DMS 273 treated with DMSO at 0.1 percent for 48 hours (cell line): ENCODE measurements at regions not wholly inside any gene's neighbourhood (a gene's known extent, or its start where the extent isn't known, plus 50 kb on each side); places are given as distances from the start of the nearest gene placed in this dataset.

Source experiments
- DNase-seq: peaks from one replicate; lab custom pipeline; 2025; lab: John Stamatoyannopoulos, UW

DNA sequence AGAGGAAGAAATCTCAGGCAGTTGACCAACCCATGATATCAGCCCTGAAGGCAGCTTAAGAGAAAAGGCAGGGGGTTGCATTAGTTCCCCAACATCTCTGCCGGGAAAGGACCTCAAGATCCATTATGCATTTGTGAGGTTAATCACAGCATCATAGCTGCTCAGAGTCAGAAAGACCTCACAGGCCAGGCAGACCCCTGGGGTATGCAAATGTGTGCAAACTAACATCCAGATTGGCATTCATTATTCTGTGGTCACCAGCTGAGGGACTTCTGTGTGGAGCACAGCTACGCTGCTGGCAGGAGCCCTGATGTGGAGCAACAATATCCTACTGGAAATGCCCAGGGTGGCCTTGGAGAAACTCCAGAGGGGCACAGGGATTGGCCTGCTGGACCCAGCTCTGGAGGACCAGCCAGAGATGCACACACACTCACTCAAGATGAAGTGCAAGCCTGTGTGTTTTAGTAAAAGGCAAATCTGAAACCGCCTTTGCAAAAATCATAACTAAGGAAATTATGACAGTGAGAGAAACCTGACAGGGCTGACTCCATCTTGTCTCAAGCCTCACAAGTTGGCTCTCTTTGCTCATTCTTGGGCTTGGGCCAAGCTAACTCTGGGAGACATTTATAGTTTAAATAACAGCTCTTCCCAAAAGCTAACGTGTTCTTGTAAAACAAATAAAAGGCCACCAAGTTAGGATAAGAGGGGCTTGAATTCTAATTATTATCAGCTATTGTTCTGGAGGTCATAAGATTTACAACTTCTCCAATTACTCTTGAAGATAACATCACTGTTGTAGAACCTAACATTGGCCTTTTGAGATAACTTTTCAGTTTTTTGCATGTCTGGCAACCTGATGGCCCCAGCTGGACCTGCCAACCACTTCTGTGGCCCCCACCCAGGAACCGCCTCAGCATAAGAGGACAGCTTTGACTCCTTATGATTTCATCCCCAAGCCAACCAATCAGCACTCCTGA is 257.1 kb downstream of the UACA start:
- DNase-seq = no peak

DNA sequence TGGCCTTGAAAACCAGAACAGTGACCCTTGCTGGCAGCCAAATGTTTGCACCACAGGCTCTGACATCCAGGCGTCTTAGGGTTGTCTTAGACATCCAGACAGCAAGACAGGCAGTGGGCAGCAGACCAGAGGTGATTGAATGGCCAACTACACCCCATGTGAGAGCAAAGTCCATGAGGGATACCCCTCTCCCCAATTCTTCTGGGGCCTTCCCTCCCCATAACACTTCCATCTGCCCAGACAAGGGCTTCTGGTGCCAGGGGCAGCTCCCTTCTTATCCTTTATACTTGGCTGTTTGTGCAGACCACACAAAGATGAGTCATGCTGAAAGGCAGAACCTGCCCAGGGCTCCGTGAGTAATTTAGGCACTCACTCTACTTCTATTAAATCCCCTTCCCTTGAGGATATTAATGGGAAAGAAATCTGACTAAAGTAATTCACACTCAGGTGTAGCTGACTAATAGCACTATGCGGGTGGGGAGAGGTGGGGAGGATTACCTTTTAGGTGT is 257.9 kb downstream of the UACA start:
- DNase-seq = no peak

DNA sequence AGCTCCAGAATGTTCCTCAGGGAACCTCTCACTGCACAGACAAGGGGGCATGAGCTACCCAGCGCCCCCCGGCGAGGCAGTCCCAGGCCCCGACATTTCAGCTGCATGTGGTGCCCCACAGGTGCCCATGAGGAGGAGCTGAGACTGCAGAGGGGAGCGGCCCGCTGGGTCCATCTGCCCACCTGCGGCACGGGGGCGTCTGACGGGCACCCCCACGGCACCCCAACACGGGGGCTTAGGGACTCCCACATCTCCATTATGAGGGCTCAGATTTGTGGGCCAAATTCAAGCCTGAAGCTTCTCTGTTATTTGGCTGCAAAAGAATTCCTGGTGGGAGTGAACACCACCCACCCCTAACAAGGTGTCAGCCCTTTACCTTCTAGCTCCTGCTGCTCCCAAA is 258.4 kb downstream of the UACA start:
- no peak for DNase-seq

DNA sequence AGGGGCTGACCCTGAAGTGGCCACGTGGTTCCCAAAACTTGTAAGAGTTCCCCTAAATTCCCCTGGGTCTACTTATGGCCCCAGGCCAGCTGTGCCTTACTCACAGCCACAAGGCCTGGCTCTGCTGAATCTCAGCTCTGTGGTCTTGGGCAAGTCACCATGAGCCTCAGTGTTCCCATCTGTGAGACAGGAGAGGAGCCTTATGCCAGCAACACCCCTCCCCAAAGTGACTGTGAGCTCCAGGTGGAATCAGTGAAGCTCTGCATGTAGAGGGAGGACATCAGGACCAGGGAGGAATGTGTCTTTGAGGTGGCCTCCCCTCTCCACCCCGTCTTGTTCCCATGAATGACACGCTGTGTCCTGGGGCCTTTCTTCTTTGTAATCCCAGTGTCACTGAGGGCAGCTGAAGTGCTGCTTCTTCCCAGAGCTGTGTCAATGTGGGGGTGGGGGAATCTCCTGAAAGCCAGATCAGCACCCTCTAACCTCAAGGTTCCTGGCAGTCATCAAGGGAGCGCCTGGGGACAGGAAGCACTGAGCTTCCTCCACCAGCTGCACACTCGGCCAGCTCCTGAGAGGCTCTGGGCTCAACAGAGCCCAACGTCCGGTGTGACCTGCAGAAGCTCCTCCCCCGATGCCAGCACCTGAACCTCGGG is 258.9 kb downstream of the UACA start:
- DNase-seq = no peak

DNA sequence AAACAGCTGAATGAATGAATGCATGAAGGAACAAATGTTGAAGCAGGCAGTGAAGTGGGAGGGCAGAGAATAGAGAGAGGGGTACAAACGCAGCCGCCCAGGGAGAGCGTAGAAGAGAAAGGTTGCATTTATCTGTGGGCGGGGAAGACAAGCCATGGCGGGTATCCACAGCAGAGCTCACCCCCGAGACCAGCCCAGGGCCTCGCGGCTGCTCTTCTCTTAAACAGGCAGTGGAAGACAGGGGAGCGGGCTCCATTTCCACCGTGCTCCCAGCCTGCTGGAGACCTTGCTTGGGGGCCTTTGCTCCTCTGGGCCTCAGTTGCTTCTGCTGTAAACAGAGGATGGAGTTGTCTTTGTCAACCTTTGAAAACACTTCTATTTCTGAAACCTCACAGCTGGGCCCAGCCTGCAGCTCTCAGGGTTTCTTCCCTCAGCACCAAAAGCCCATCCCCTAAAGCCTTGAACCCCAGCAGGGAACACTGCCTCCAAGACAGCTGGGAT is 259.5 kb downstream of the UACA start:
- DNase-seq = no peak

DNA sequence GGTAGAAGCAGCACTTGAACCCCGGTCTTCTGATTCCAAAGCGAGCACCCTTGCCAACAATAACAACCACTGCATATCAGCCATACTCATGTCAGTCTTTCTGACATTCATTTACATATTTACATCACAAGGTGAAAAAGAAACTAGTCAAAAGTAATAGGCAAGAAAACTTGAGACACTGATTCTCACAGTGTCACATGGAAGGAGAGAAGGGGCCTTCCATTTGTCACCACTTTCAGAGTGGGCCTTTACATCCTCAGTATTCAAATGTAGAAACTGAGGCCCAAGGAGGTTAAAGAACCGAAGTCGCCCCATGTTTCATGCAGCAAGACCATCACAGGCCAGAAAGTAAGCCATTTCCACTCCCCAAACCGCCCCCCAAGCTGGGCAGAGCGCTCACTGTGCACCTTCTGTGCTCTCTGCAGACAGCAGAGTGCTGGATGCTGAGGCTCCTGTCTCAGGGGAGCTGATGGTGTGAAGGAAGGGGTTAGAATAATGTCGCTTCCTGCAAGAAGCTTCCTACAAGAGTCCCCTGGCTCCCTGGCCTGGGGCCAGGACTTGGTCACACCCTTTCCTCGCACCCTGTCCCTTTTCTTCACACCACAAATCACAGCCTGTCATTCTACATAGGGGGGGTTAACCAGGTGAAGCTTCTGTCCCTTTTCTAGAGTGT is 260.1 kb downstream of the UACA start:
- no peak for DNase-seq

DNA sequence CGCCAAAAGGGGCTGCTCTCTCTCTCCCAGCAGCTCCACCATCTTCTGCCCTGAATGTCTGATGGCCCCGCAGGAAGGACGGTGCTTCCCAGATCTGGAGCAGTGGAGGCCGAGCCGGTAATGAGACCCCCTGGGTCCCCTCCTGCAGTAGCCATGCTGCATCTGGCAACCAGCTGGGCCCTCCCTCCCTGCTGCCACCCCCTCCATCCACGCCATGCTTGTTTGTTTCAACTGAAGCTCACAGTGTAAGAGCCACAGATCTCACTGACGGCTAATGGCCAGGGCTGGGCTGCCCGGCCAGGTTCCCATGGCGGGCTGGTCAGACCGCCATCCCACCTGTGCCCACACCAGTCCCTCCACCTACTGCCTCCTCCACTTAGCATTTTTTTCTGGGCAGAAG is 260.8 kb downstream of the UACA start:
- no peak for DNase-seq

DNA sequence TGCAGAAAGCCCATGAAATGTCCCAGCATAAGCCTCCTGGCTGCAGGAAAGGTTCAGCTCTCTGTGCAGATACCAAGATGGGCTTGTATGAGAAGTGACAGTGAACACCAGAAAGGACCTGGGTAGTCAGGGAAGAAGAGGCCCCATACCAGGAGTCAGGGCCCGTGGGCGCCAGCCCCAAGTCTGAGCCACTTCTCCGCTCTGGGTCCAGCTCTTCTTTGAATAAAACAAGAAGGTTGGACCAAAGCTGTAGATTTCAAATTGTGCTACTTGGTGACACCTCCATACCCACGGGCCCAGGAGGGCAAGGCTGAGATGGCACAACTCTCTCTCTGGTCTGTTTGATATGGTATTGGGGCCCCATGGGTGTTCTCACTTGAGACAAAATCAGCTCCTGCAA is 261.5 kb downstream of the UACA start:
- no peak for DNase-seq

DNA sequence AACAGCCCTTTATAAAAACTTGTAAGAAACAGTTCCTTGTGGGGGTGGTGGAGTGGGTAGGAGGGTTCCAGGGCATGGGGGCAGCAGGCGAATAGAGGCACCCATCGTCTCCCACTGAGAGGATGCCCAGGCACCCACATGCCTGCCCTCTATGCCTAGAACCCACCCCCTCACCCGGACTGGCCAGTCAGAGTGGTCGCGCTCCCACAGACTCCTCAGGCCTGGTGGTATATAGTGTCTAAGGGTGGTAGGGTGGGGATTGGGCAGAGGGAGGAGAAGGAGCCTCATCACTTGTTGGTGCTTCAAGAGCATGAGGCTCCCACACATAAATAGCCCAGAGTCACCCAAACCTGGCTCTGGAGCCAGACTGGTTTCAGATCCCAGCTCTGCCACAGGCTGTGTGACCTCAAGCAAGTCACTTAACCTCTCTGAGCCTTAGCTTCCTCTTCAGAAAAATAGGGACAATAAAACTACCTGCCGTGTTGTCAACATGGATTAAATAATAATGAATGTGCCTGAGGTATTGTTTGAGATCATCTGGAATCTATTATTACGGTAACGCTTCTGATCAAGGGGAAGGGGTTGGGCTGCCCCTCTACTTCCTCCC is 262.1 kb downstream of the UACA start:
- no peak for DNase-seq

DNA sequence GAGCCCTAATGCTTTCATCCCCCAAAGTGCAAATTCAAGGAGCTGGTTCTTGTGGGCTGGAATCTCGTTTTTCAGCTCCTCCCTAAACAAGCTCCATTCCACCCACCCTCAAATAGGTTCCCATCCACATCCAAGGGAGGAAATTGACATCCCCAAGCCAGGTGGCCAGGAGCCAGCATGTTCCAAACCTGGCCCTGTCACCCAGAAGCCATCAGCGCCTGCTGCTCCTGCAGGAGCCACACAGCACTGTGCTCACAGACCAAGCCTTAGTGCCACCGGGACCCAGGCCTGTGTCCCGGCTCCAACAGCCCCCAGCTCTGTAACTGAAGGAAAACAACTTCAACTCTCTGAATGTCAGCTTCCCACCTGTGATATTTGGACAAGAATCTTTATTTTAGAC is 263.6 kb downstream of the UACA start:
- no peak for DNase-seq

DNA sequence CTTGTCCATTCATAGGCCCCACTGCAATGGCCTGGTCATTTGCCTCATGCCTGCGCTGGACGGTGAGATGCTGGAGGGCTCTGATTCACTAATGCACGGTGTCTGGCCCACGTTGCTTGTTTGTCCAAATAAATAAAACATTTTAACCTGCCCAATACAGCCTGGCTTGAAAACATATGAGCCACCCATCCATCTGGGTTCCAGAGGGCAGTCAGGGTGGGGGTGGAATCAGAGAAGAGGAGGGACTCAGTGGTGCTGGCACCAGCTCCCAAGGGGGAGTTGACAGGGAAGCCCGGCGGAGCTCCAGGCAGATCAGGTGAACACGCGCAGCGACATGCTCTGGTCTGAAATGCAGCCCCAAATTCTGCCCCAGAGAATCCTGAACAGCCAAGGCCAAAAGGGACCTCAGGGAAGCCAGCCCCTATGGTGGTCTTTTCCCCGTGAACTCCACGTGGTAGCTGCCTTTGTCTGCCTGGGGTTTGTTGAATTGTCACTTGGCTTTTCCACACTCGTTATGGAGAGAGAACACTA is 265.2 kb downstream of the UACA start:
- DNase-seq = no peak

DNA sequence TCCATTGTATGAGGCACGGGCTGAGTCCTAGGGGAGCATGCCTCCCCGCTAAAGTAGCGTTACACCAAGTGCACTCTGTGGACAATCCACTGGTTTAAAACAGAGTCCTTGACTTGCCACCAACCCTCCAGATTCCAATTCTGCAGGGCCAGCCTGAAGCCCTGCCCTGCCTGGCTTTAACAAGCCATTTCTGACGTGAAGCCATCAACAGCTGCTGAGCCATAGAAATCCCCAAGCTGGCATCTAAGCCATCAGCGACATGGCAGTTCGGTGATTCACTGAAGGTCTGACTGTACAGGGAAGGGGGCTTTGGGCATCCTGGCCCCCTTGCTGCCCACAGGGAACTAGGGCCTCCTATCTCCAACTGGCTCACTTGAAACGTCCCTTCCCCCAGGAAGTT is 265.7 kb downstream of the UACA start:
- DNase-seq = no peak

DNA sequence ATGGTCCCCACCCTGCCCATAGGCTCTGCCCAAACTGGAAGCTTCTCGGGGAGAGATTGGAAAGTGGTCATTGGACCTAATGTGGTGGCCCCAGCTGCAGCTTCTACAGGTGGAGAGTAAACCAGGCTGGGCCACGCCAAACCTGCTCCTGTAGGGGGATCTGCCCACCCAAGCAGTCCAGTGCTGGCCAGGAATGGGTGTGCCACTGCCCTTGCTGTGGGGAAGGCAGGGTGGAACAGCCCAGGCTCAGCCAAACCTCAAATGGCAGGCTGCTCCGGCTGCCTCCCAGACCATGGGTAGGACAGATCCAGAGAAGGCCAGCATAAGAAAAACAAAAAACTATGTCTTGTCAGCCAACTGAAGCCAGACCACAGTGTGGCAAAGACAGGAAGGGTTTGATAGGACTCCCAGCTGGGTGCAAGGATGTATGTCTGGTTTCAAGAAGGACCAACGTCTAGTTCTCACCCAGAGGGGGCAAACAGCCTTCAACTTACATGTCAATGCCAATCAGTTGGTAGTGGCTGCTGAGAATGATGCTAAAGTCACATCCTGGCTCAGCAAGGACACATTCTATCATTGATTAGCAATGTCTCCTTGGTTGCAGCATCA is 267.3 kb downstream of the UACA start:
- DNase-seq = no peak

DNA sequence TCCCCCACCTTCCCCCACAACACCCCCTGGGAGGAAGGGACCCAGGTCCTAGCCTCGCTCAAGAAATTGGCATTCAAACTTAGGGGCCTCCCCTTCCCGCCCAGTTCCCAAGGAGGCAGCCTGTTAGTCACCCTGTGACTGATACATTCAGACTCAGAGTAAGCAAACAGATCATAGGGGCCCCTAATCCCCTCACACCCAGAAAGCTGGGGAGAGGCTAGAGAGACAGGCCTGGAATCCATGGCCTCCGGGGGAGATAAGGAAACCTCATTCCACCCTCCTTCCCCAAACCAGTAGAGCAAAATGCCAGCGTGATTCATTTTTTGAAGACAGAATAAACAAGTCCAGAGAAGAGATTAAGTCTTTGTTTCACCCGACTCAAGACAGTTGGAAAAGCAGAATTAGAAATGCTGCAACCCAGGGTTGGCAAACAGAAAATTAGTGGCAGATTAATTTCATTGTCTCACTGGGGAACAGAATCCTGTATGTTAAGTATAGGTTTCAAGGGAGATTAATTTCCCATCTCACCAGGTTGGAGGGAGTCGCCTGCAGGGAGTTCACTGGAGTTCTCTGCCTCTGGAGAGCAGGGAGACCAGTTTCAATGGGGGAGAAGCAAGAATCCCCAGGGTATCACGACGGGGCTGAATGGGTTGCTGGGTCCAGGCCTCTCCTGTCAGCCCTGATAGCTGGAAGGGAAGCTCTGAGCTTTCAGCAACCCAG is 268.3 kb downstream of the UACA start:
- DNase-seq = no peak

DNA sequence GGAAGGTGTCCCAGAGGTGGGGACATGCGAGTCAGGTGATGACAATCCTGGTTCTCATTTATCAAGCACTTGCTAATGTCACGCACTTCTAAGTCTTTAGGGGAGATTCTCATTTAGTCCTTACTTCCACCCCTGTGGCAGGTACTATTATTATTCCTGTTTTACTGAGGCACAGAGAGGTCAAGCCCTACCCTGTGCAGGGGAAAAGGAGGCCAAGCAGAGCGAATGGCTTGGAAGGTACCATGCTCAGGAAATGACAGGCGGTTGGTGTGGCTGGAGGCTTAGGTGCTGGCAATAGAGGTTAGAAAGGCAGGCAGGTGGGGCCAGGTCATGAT is 268.9 kb downstream of the UACA start:
- DNase-seq = no peak

DNA sequence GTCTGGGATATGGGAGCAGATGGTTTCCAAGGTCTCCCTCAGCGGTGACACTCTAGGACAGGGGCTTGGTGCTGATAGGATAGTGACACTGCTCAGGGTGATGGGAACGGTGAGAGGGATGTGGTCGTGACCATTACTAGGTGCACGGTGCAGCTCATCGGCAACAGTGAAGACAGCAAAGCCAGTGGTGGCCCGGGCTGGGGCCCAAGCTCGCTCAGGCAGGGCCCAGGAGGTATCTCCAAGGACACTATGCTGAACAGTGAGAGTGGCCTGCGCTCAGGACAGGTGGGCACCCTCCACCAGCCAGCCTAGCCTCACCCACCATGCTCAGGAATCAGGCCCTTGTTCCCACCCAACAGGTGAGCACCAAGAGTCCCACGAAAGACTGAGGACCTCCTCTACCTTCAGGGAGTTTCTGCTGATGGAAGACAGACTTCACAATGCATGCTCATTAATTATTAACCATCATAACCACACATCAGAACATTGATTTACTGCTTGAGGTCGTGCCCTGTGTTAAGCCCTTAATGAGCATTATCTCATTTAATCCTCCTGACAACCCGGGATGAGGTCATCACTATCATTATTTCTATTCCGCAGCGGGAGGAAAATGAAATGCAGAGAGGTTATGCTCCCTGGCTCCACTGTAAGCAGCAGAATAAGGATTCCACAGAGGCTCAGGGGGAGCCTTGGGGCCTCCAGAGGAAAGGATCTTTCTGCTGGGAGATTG is 269.4 kb downstream of the UACA start:
- no peak for DNase-seq

DNA sequence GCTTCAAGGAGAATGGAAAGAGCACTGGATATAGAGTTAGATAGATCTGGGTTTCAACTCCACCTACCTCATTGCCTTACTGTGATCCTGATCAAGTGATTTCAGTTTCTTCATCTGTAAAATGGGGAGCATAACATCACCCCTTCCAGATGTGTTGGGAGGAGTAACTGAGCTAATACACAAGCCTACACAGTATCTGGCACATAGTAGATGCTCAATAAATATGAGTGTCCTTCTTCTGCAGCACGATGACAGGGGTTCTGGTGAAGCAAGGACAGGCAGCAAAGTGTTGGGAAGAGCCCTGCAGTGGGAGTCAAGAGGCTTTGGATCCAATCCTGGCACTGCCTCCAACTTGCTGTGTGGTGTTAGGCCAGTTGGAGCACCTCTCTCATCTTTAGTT is 270.0 kb downstream of the UACA start:
- no peak for DNase-seq

DNA sequence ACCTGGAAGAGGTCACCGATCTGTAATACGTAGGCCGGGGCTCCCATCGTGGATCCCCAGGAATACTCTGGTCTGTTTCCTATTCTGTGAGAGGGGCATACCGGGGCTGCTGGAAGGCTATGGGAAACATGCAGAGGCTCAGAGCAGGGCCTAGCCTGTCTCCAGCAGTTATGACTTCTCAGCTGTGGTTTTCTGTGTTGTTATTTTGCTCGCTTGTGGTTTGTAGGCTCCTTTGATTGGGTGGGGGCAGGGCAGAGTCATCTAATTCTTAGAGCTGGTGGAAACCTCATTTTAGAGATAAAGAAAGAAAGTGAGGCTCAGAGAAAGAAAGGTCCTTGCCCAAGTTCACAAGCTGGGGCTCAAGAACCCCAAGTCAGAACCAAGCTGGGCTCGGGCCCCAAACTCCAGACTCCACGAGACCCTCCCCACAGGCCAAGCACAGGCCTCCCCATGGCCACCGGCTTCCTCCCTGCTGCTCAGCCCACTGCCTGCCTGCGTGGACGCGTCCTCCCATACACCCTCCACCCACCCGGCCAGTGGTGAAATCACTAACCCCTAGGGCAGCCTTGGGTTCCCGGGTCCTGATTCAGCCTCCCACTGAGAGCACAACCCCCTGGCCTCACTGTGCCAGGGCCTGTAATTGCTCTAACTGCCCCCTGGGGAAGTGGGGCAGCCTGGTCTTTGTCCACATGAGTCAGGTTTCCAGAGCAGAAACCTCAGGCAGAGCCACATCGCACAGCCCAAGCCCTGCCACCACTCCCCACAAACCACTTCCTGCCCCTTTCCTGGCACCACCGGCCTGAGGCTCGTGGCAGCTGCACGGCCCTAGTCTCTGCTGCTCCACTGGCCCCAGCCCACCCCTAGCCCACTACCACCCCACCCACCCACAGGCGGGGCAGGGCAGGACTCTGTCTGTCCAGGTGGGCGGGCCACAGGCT is 270.8 kb downstream of the UACA start:
- DNase-seq = no peak

DNA sequence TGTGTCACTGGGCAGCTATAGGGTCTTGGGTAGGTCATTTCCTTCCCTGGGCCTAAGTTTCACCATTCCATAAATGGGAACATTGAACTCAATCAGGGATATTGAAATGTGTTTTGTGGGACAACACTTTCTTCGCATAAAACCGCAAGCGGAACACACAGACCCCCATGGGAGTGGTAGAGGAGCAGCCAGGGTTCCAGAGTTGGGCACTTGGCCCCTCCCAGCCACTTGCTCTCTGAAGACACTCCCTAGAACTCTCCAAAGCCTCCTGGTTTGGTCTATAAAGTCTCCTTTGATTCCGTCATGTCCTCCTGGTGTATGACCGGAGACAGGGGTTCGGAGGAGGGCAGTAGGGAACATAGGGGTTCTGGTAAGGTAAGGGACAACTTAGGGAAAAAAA is 271.7 kb downstream of the UACA start:
- DNase-seq = no peak
